Prostate gland (tissue), 2 donors: ENCODE measurements at regions not wholly inside any gene's neighbourhood (a gene's known extent, or its start where the extent isn't known, plus 50 kb on each side); places are given as distances from the start of the nearest gene placed in this dataset.

ENCODE experiments used
- CTCF ChIP-seq, 4 experiments: fragments of 200-600 bp in 2 of 4; fragments of 450-650 bp in 2 of 4; sonication (generic) in 2 of 4; IDR thresholded peaks; 1 replicate in 3 of 4; 2 replicates in 1 of 4; pipeline ENCODE4 v1.5.1; 2016 to 2019; ENCODE audit warnings: antibody characterized with exemption in 4 of 4, mild to moderate bottlenecking in 2 of 4, moderate library complexity in 2 of 4
- POLR2AphosphoS5 ChIP-seq: sonication (generic); formaldehyde crosslinking; IDR thresholded peaks from one replicate; pipeline ENCODE4 v1.6.1; 2017; ENCODE audit warnings: antibody characterized with exemption

GRCh38 chrX:39156051-39156450 is 354.8 kb downstream of the MID1IP1 start:
- TF ChIP-seq CTCF (IDR thresholded peaks at IDR 0.05) (no peak), POLR2AphosphoS5 (no peak)
